DMS153 treated with DMSO at 0.1 percent for 48 hours (cell line): ENCODE measurements at regions not wholly inside any gene's neighbourhood (a gene's known extent, or its start where the extent isn't known, plus 50 kb on each side); places are given as distances from the start of the nearest gene placed in this dataset.
"Not testable (repeated sequence)": the region's sequence is repeated elsewhere in the genome, so short reads cannot be mapped to it uniquely, and the experiment has no call there.

ENCODE experiments used
- DNase-seq: peaks from one replicate; lab custom pipeline; 2025; ENCODE audit not compliant: unreplicated experiment; lab: John Stamatoyannopoulos, UW

DNA sequence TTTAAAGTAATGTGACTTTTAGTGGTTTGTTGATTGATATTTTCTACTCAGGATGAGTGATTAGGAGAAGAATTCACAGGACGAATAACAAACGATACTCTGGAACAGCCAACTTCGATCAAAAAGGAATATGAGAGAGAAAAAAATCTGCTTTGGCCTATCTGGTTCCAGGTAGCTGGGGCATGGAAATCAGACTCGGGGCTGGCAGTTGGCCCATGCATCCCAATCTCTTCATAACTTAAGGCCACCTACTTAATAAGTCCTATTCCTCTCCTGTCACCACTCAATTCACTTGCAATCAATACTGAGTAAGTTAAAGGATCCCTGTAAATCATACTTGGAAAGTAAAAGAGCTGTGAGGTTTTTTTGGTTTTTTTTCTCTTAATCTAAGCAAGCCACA lies 1116.2 kb downstream of the SORCS3 start:
- DNase-seq = no peak

DNA sequence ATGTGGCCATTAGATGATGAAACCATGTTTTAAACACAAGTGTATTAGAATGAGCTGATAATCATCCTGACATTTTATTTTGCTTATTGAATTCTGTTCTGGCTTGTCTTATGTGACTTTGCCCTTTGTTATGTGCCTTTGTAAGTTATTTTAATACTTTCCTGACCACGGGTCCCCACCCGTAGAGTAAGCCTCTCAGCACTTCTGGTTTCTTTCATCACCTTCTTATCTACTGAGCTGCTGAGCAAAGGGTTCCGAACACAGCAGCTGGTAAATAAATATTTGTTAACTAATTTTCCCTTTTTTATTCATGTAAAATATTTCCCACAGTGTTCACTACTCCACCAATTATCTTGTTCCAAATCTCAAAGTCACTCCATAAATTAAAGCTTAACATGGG lies 1115.3 kb downstream of the SORCS3 start:
- DNase-seq = no peak

DNA sequence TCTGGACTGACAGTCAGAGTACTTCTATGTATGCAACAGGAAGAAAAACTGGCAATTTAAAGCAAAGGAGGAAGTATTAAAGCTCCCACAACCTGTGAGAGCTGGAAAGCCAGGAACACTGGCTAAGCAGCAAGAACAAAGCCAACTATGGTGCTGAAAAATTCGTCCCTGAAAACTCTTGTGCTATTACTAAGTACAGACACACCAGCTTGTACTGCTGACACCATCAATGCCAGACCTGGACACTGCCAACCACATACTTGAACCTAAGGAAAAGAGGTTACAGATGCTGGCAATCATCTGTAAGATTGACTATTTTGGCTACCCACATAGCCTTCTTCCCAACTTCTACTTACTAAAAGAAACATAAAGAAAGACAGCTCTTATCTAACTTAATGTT lies 1110.6 kb downstream of the SORCS3 start:
- no peak for DNase-seq

DNA sequence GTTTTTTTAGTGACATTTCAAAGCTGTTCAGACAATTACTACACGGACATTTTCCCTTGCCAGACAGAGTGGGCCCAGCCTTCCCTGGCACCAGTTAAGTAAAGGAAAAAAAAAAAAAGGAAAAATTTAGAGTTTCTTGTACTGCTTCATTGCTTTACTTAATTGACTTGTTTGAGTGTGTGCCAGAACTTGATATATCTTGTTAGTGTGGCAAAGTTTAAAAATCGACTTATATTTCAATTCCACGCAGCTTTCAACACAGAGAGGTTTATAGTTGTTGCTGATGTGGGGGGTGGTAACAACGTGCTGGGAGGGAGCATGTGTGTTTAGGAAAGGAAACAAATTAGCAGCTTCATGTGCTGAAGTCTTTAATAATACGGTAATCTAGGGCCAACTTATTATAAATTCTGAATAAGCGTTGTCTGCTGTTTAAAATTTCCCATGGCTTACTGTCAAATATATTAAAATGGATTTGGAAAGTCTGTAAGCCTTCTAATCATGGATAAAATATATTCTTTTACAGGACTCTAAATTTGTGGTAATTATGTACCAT lies 1104.6 kb downstream of the SORCS3 start:
- no peak for DNase-seq

DNA sequence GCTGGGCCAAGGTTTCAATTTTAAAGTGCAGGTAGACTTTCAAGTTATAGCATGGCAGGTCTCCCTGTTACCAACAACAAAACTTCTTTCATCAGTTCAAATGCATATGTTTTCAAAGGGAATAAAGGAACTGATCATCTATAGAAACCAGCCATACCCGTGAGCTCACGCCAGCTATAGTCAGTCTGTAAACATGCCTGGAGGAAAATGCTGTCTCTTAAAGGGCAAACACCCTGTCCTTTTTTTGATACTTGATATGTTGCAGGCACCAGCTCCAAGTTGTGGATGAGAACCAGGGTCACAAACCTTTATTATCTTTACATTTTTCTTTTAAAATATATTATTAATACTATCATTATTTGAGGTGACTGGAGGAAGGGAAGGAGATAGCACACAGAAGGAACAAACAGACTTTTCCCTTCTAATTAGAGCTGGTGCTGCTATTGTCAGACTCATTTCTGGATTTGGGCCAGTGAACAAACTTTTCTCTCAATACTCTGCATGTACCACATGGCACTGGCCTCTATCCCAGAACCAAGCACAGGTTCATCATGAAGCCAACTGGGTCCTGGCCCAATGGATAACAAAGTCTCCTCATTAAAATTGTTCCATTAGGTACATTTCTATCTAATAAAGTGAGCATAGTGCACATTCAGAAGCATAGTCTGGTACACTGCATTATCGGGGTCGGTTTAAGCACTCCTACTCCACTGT lies 1102.4 kb downstream of the SORCS3 start:
- no peak for DNase-seq

DNA sequence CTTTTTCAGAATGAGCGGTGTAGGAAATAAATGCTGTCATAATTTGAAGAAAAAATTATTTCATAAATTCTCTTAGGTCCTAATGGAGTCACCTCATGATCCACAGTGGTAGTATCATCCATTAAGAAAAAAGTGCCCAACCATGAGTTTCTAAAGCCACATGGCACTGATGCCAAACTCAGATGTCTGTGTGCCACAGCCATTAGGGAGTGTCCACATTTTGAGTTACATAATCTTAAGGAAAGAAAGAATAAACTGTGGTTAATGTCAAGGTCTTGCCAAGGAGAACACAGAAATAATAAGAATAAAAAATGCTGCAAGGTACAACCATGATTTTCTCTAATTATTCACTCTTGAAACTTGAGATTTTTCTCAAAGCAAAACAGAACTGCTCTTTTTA lies 1101.8 kb downstream of the SORCS3 start:
- DNase-seq = no peak

DNA sequence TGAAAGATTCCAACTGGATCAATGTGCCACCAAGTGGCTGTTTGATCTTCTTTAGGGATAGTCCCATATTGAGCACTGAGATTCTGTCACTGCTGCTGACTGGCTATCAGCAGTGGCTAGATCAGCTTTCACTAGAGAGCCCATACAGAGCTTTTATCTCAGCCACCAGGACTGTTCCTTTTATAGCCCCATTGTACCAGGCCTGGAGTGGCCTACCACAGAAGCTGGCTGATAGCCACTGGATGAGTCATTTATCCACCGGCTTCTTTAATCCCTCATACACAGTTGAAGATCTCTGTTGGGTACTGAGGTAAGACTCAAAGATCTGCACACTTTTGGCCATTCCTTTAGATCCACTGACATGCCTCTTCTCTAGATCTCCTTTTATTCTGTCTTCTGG lies 1101.1 kb downstream of the SORCS3 start:
- DNase-seq = no peak

DNA sequence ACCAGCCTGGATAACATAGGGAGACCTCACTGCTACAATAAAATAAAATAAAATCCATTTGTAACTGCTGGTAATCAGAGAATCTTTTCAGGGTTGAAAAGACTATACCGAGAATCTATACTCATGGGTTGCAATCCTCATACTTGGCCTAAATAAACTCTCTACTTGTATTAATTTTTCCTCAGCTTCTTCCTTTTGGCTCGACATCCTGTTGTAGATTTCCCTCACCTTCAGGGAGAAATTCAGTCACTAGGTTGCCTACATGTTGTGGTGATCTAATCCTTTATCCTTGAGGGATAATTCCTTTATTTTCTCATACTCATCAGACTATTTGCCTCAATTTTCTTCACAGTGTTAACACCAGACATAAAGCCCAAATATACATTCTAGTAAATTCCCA lies 1093.4 kb downstream of the SORCS3 start:
- no peak for DNase-seq

DNA sequence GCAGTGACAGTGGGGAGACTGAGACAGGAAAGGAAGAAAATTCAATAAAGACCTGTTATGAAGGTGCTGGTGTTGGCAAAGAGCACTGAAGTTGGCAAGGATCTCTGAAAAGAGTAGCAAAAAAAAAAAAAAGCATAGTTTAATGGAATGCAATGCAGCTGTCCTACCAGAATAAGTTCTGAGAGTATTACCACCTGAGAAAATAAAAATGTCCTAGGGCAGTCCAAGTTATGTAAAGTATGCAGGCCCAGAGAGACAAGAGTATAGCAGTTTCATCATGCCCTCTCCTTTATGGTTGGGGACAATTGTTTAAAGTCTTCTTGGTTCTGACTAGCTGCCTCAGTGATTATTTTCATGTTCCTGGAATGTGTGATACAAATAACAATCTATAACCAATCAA lies 1092.8 kb downstream of the SORCS3 start:
- DNase-seq = no peak

DNA sequence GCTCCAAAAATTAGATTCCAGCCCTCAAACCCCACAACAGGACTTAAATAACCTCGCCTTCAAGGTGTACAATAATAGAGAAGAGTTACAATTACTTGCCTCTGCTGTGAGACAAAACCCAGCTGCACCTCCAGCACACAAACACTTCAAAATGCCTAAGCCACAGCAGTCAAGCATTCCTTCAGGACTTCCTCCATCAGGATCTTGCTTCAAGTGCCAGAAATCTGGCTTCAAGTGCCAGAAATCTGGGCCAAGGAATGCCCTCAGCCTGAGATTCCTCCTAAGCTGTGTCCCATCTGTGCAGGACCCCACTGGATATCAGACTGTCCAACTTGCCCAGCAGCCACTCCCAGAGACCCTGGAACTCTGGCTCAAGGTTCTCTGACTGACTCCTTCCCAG lies 1088.3 kb downstream of the SORCS3 start:
- DNase-seq = no peak

DNA sequence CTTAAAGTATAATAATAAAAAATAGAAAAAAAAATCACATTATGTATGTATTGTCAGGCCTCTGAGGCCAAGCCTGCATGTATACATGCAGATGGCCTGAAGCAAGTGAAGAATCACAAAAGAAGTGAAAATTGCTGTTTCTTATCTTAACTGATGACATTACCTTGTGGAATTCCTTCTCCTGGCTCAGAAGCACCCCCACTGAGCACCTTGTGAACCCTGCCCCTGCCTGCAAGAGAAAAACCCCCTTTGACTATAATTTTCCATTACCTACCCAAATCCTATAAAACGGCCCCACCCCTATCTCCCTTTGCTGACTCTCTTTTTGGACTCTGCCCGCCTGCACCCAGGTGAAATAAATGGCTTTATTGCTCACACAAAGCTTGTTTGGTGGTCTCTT lies 1086.5 kb downstream of the SORCS3 start:
- DNase-seq = not testable (repeated sequence)

DNA sequence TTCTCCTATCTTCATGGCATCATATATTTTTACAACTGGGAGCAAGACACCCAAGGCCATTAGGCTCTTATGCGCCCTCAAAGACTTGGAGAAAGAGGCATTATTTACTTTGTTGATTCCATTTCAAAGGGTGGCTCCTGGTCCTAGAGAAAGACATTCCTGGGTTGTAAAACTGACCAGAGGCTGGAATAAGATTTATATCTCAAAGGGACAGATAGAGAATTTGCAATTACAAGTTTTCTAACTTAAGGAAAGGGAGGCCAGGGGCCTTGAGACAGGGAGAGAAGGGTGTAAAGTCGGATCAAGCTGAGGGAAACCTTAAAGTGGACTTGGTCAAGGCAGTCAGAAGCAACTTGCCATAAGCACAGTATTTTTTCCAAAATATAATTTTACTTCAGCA lies 1086.0 kb downstream of the SORCS3 start:
- no peak for DNase-seq

DNA sequence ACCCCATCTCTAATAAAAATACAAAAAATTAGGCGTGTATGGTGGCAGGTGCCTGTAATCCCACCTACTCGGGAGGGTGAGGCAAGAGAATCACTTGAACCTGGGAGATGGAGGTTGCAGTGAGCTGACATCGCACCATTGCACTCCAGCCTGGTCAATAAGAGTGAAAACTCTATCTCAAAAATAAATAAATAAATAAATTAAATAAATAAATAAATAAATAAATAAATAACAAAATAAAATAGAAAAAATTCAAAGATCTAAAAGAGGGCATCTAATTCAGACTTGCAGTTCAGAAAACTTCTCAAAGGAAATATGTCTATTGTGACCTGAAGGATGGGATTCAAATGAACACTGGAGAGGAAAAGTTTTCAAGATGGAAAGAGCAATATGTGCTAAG lies 1085.1 kb downstream of the SORCS3 start:
- DNase-seq = no peak

DNA sequence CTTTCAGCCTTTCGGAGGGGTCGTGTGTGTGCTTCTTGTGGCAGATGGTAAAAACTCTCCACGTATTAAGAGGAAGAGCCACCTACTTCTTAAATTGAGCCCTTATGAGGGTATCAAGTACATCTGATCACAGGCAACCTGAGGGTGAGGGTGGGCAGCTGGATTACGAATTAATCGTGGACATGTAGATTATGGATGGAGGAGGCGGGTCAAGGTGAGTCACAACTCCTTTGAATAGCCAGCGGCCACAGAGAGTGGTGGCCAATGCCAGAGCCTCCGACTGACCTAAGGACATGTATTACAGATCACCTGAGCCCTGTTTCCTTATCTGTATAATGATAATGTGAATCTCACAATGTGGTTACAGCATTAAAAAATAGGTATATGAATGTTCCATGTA lies 1083.9 kb downstream of the SORCS3 start:
- no peak for DNase-seq

DNA sequence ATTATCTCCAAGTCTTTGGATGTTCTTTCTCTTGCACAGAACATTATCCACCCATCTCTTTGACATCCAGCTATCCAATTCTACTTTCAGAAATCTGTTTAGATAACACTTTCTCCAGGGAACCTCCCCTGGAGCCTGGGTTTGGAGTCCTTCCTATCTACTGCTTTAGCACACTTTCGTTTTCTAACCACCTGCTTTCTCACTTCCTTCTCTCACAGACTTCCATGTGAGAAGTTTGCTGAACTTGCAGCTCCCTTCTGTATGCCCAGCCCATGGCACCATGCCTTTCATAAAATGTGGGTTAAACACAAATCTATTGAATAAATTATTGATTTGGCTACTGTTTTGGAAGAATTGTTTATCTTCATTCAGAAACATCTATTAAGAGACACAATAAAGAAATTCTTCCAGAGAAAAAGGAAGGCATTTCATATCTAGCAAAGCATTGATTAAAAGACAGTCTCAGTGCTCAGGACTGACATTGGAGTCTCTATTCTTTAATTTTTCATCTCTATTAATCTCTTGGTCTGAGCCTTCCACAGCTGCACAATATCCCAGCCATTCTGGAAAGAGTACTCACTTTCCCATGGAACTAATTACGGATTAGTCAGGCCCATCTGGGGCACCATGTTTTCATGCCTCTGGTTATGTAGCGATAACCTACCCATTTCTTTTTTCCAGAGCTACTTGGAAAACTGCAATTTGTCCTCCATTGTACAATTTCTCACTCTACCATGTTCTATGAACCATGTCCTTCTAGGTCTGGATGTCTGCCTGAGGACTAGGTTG lies 1077.3 kb downstream of the SORCS3 start:
- DNase-seq = no peak

DNA sequence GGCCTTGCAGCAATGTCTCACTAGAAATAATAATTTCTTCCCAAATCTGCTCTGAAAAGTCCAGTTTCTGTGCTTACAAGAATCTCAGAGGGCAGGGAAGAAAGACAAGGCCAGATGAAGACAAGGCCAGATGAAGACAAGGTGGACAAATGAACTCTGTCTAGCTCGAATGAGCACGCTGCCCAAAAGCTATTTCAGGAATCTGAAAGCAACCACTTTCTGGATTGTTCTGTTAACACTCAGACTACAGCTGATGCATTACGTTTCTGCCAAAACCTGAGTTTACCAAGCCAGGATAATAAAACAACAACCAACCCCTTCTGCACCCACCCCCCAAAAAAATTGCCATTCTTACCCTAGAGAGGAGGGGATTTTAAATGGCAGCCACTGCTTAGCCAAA lies 1073.6 kb downstream of the SORCS3 start:
- no peak for DNase-seq

DNA sequence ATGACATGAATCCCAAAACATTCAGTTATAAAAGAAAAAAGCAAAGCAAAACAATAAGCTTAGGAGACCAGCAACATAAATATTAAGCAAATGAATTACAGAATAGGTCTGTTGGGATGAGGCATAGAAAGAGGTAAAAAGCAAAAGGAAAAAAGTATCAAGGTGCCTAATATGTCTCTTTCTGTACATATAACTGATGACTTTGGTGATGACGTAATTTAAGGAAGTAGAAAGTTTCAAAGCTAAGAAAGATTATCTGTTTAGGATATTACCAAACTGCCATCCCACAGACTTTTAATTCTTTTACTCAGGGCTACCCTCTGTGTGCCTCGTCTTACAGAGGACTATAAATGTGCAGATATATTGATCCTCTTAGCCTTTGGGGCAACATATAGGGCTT lies 1066.5 kb downstream of the SORCS3 start:
- DNase-seq = no peak

DNA sequence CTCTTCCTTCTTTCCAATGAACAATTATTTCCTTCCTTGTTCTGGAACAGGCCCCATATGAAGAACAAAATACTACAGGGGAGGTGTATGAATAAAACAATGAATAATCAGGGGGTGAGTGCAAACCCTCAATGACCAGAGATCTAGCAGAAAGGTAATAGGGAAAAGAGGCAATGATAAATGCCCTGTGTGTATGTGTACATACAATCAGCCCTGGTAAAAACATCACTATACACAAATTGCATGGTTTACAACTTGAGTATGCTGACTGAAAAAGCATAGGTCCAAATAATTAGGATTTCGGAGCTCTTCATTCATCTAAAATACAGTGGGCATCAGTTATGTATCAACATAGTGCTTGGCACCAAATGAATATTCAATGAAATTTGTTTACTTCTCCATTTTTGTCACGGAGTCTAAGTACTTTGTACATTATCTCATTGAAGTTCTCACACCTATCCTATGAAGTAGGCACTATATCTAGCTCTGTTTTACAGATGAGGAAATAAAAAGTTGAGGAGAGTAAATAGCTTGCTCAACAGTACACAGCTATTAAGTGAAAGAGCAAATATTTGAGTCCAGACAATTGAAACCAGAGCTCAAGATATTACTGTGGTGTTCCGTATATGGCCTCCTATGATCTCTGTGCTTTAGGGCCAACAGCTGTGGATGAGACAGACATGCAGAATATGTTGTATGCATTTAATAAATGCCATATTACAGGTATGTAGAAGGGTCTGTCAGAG lies 1065.4 kb downstream of the SORCS3 start:
- no peak for DNase-seq

DNA sequence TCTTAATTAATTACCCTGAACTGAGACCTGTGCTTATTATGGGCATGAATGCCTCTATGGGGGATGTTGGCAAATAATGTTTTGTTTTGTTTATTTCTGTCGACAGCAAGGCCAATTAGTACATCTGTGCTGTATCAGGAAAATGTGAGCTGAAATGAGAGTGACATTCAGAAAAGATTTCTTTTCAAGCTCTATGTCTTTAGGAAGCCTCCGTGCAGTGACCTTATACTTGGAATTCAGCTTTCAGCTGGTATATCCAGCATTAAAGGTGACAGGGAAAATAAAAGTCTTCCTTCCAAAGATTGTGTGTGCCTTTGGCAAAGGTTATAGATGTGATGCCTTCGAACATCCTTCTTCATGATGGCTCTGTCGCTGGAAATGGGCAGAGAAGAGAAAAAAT lies 1061.1 kb downstream of the SORCS3 start:
- DNase-seq = no peak

DNA sequence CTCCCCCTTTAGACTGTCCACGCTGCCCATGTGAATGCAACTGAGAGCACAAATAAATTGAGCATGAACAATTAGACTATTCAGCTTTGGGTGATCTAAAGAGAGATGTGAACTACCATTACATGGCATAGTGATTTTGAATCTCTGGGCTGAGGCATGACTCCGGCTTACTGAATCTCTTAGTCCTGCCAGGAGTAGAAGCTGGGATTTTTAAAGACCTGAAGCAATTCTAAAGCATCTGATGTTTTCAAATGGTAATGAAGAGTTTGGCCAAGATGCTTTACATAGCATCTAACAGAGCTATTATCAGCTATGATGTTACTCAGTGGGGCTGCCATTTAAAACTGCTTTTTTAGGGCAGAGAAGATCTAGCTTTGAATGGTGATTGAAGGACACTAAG lies 1059.1 kb downstream of the SORCS3 start:
- no peak for DNase-seq

DNA sequence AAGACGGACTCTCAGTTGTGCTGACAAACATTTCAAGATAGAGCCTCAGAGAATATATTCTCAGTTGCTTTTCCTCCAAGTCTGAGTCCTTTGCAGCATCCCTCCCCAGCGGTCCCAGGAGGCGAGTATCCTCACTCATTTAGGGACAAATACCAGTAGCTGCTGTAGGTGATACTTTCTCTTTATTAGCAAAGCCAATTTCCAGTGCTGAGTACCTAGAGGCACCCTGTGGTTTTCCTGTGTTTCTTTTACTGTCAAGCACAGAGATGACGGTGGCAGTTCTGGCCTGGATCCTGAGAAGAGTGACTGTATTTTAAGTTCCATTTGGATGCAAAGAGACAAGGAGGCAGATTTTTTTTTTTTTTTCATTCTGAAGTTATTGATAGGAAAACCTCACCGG lies 1058.4 kb downstream of the SORCS3 start:
- DNase-seq = no peak

DNA sequence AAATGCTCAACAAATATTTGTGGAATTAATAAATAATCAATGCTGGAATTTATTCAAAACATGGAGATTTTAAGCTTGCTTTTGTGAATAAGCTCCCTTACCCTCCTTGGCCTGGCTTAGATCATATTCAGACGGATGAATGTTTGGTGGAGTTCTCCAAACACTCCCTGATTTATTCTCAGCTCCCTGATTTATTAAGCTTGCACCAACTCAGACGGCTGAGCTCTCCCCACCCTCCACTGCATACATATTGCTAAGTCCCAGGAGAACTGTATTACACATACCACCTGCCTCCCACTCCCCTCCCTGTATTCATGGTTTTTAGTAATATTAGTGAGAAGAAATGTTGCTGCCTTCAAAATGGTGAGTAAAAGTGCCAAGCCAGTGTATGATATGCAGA lies 1057.5 kb downstream of the SORCS3 start:
- DNase-seq = no peak
